Right atrium auricular region (tissue), 2 donors: ENCODE measurements at regions not wholly inside any gene's neighbourhood (a gene's known extent, or its start where the extent isn't known, plus 50 kb on each side); places are given as distances from the start of the nearest gene placed in this dataset.

Source experiments
- DNase-seq: peaks from one replicate; pipeline ENCODE4 v3.0.0-alpha.2; 2019; ENCODE audit warnings: low spot score
- H3K27ac ChIP-seq, 2 donors: fragments of 200-600 bp; sonication (generic); 1 replicate in 1 of 2; 2 replicates in 1 of 2; pipeline ENCODE4 v1.5.1; 2016 to 2019
- H3K27me3 ChIP-seq, 2 donors: fragments of 200-600 bp; sonication (generic); one replicate each; pipeline versions ENCODE4 v1.5.1 to v1.6.0; 2017 to 2019
- H3K36me3 ChIP-seq: fragments of 200-600 bp; sonication (generic); one replicate; pipeline ENCODE4 v1.5.1; 2016
- H3K4me1 ChIP-seq, 2 donors: fragments of 200-600 bp; sonication (generic); one replicate each; pipeline versions ENCODE4 v1.5.1 to v1.6.0; 2017 to 2019
- H3K4me3 ChIP-seq, 2 donors: fragments of 200-600 bp; sonication (generic); 1 replicate in 1 of 2; 2 replicates in 1 of 2; pipeline ENCODE4 v1.5.1; 2017 to 2019; ENCODE audit warnings: mild to moderate bottlenecking in 1 of 2, moderate library complexity in 1 of 2
- H3K9me3 ChIP-seq, 2 donors: fragments of 200-600 bp; sonication (generic); one replicate each; pipeline ENCODE4 v1.5.1; 2019
- CTCF ChIP-seq, 2 donors: fragments of 200-600 bp; sonication (generic); IDR thresholded peaks; one replicate each; pipeline ENCODE4 v1.5.1; 2019; ENCODE audit warnings: antibody characterized with exemption in 2 of 2

- Histone ChIP-seq H3K27me3 (no peaks in the 10 kb centered on the region), H3K4me3 (no peak overlapping the region), H3K36me3 (no peaks in the 10 kb centered on the region), H3K4me1 (no peaks in the 10 kb centered on the region), H3K9me3 (no peaks in the 10 kb centered on the region), H3K27ac (no peak overlapping the region)
- DNase-seq: no peak
- TF ChIP-seq CTCF (IDR thresholded peaks at IDR 0.05): no peak
Measured at GRCh38 chr10:131848741-131849590, 51.8 kb upstream of the PPP2R2D start.

- TF ChIP-seq CTCF (IDR thresholded peaks at IDR 0.05): no peak
- Histone ChIP-seq H3K27ac (no peak overlapping the region), H3K27me3 (no peaks in the 10 kb centered on the region), H3K36me3 (no peaks in the 10 kb centered on the region), H3K4me3 (no peak overlapping the region), H3K4me1 (no peaks in the 10 kb centered on the region), H3K9me3 (no peaks in the 10 kb centered on the region)
- DNase-seq: no peak
Measured at GRCh38 chr10:131849591-131850382, 51.0 kb upstream of the PPP2R2D start.

GRCh38 chr10:131850383-131850870 lies 50.4 kb upstream of the PPP2R2D start:
- H3K4me3 ChIP-seq: no peak overlapping the region
- H3K4me1 ChIP-seq: no peaks in the 10 kb centered on the region
- no peaks in the 10 kb centered on the region for H3K27me3 ChIP-seq
- H3K36me3 ChIP-seq: no peaks in the 10 kb centered on the region
- TF ChIP-seq CTCF (IDR thresholded peaks at IDR 0.05): no peak
- no peaks in the 10 kb centered on the region for H3K9me3 ChIP-seq
- no peak for DNase-seq
- no peak overlapping the region for H3K27ac ChIP-seq
